Endothelial cell of hepatic sinusoid (primary cell): ENCODE measurements at regions not wholly inside any gene's neighbourhood (a gene's known extent, or its start where the extent isn't known, plus 50 kb on each side); places are given as distances from the start of the nearest gene placed in this dataset.
"Not testable (repeated sequence)": the region's sequence is repeated elsewhere in the genome, so short reads cannot be mapped to it uniquely, and the experiment has no call there.

Source experiments
- in situ Hi-C: cut with HindIII; loops from 2 replicates; pipeline ENCODE4 v1.10.0; 2017; ENCODE audit warnings: low sequenced_read_pairs

DNA sequence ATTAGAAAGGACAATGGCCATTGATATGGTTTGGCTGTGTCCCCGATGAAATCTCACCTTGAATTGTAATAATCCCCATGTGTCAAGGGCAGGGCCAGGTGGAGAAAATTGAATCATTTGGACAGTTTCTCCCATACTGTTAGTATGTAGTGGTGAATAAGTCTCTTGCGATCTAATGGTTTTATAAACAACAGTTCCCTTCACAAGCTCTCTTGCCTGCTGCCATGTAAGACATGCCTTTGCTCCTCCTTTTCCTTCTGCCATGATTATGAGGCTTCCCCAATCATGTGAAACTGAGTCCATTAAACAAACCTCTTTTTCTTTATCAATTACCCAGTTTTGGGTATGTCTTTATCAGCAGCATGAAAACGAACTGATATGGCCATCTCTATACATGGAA is 302.7 kb downstream of the SFMBT2 start:
- in situ Hi-C loops, result no loop called here

DNA sequence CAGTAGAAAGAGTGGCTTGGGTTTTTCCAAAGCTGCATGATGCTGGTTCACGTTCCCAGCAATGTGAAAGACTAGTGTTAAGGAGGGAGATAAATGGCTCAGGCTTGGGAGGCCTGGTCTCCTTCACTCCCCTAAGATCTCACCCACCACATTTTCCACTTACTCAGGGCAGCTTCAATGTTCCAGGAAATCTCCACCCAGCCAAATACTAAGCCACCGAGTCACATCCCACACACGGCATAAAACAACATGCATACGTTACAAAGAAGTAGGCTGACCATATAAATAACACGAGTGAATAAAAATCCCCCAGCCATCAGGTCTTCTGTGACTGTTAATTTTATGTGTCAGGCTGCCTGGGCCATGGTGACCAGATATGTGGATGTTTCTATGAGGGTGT is 303.5 kb downstream of the SFMBT2 start:
- in situ Hi-C loops, result no loop called here

DNA sequence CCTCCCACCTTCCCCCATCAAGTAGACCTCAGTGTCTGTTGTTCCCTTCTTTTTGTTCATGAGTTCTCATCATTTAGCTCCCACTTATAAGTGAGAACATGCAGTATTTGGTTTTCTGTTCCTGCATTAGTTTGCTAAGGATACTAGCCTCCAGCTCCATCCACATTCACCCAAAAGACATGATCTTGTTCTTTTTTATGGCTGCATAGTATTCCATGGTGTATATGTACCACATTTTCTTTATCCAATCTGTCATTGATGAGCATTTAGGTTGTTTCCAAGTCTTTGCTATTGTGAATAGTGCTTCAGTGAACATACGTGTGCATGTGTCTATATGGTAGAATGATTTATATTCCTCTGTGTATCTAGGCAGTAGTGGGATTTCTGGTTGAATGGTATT is 306.5 kb downstream of the SFMBT2 start:
- in situ Hi-C loops, result not testable (repeated sequence)

DNA sequence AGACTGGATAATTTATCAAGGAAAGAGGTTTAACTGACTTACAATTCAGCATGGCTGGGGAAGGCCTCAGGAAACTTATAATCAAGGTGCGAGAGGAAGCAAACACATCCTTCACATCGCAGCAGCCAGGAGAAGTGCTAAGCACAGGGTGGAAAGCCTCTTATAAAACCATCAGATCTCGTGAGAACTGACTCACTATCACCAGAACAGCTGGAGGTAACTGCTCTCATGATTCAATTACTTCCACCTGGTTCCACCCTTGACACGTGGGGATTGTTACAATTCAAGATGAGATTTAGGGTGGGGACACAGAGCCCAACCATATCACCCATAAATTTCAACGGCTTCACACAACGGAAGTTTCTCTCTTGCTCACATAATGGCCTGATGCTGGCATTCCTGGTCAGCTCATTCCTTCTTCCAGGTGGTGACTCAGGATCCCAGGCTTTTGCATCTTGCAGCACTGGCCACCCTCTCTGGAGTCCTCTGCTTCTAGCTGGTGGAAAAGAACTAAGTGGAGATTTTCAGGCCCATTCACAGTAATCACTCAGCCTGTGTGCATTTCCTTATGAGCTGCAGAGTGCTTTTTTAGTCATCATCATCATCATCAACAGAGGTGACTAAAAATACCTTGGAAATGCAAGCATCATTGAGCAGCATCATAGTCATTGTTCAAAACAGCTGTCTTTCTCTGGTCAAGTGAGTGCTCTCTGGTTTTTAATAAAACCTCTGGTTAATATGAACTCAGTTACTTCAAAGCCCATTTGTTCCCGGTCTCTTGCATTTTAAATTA is 308.1 kb downstream of the SFMBT2 start:
- in situ Hi-C loops, result no loop called here

DNA sequence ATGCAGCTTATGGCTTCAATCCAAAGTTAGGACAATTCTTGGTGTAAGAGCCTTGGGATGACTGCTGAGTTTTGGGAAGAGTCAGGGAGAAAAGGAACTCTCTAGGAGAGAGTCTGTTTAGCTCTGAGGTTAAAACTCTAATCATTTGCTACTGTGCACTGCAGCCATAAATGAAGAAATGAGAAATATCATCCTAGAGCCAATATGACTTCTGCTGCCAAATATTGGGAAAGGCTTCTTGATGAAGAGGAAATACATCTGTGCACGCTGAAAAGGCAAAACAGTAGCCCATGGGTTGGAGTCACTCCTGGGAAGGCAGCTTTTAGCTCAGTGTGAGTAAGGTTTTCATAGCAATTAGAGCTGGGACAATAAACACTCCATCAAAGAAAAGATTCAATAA is 308.8 kb downstream of the SFMBT2 start:
- in situ Hi-C loops, result no loop called here

DNA sequence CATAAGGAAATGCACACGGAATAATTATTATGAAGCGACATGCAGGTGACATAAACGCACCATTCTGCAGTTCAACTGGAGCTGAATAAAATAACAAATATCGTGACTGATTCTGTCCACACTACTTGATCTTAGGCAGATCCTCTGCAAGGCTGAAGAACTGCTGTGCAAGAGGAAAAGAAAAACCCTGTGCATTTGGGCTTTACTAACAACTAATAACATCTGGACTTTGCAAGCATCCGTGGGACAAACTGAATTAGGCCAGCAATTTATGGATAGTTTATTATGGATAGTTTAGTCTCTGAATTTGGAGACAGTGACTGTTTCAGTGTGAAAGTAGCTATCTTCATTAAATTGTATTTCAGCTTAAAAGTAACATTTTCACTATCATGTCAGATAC is 309.4 kb downstream of the SFMBT2 start:
- in situ Hi-C loops, result no loop called here

DNA sequence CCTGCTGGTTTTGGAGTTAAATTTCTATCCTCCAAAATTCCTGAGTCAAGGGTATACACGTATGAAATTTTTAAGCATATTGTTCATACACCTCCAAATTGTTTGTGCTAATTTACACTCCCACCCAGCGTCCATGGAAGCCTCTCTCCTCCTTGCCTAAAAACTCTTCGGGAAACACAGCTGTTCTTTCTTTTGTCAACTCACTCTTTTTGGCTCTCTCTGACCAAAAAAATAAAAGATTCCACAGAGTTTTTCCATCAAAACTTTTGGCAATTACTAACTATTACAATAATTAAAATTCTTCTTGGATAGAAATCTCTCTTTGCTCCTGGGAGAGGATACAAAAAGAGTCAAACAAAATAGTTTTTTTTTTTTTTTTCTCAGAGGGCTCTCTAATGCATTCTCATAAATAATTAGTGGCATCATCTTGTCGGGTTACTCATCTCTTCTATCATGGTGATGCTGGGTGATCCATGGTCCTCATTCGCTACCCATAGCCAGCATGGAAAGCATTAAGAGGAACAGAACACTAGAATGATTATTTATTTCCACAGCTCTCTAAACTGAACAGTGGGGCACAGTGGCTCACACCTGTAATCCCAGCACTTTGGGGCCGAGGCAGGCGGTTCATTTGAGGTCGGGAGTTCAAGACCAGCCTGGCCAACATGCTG is 310.7 kb downstream of the SFMBT2 start:
- in situ Hi-C loops, result no loop called here

DNA sequence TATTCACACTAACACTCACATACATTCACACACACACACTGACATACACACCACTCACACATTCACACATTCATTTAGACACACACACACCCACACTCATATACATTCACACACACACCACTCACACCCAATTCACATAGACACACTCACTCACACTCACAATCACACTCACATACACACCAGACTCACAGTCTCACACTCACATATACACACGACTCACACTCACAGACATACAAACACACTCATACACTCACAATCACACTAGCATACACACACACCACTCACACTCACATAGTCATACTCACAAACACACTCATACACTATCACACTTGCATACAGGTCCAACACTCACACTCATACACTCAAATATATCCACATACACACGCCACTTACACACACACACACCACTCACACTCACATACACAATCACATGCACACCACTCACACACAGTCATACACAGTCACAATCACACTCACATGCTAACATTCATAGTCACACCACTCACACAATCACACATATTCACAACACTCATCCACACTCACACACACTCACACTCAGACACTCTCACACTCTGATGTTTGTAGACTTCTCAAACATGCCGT is 312.6 kb downstream of the SFMBT2 start:
- in situ Hi-C loops, result no loop called here

DNA sequence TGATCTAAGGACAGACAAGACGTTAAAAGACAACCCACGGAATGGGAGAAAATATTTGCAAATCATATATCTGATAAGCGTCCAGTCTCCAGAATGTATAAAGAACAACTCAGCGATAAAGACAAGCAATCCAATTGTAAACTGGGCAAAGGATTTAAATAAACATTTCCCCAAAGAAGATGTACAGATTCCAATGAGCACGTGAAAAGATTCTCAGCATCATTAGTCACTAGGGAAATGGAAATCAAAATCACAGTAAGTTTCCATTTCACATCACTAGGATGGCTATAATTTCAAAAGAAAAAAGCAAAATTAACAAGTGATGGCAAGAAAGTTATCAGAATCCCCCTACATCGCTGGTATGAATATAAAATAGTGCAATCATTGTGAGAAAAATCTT is 316.1 kb downstream of the SFMBT2 start:
- in situ Hi-C loops, result no loop called here

DNA sequence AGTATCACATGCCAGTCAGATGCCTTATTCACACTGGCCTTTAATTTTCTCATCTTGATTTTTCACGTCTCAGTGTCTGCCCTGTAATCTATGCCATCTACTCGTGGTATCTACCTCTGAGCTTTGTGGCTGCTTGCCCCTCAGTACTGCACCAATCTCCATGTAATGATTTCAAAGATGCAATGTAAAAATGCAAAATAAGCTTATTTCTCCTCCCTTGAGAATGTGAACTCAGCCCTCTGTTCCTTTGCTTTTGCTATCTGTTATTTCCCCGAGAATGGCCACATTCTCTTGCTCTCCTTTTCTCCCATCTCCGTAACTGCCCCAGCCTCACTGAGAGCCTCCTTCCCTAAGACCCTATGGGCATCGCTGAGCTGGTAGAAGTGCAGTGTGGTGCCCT is 317.5 kb downstream of the SFMBT2 start:
- in situ Hi-C loops, result no loop called here

DNA sequence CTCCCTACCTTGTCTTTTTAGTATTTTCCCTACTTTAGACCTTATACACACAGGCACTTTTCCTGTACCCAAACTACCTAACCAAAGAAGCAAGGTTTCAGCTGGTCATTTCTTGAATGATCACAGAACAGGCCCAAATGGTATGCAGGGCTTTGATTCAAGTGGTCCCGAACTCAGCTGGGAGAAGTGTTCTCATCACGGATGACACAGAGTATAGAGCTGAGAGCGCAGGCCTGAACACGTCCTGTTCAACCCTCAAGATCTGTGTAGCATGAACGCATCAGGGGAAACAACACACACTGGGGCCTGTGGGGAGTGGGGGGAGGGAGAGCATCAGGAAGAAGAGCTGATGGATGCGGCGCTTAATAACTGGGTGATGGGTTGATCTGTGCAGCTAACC is 318.2 kb downstream of the SFMBT2 start:
- in situ Hi-C loops, result no loop called here

DNA sequence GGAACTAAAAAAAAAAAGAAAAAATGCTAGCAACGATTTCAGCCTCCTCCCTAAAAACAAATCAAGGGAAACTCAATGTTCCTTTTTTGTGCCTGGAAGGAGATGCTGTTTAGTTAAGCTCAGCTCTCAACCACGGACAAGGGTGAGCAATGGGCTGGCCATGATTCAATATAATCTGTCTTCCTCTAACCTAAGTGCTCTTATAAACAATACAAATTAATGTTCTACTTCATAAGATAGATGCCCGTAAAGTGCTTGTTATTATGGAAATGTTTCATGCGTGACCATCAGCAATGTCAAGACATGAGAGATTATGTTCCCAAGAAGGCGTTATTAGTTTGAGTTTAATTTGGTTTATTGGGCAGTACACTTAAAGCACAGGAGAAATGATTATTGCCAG is 320.3 kb downstream of the SFMBT2 start:
- in situ Hi-C loops, result no loop called here

DNA sequence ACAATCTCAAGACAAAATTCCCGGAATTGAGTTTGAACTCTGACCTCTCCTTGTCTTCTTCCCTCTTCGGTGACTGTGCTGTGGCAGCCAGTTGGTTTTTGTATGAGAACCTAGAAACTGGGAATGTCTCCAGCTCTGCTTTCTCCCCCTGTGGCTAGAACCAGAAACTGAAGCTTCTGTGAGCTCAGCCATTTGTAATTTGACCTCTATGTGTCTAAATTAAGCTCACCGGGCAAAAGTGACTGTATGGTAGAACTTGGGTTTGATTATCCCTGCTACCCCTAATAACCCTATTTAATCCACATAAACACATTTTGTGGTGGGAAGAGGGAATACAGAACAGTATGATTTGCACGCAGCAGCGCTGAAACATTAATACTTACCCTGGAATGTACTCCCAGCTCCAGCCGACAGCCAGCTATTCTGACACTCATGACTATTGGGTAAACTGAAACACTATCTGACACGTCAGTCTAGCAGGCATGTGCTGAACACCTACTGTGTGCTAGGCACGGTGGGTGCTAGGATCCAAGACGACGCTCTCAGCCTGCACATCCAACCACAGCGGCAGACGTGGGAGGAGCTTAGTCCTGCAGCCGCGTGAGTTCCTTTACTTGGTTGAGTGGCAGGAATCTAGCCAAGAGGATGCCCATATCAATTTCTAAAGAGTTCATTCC is 324.8 kb downstream of the SFMBT2 start:
- in situ Hi-C loops, result no loop called here

DNA sequence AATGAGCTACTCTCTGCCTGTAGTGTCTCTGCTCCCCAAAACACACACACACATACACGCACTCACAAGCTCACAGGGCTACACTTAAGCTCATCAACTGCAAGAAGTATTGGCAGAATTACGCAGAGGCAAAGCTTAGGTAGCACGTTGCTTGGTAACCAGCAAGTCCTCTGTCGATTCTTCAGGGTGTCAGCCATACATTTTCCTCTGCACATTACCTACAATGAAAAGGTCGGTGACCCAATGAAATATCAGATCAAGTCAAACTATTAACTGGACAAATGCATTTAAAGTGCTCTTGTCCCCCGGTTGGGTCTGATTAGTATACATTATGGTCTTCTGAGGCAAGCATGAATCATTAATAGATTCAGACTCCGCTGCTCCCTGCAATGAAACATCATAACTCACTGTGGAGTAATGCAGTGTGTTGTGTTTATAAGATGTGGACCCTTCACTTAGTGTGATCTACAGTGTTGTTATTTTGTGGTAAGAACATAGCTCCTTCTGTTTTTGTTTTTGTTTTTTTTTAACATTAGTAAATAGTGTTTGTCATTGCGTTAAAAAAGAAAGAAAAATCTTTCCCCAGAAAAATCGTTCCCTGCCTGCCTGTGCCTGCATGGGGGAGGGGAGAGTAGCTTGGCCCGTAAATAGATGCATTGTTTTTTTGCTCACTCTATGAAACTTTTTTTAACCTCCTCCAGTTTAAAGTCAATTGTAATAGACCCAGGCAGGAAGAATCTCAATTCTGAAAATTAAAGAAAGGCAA is 325.5 kb downstream of the SFMBT2 start:
- in situ Hi-C loops, result no loop called here

DNA sequence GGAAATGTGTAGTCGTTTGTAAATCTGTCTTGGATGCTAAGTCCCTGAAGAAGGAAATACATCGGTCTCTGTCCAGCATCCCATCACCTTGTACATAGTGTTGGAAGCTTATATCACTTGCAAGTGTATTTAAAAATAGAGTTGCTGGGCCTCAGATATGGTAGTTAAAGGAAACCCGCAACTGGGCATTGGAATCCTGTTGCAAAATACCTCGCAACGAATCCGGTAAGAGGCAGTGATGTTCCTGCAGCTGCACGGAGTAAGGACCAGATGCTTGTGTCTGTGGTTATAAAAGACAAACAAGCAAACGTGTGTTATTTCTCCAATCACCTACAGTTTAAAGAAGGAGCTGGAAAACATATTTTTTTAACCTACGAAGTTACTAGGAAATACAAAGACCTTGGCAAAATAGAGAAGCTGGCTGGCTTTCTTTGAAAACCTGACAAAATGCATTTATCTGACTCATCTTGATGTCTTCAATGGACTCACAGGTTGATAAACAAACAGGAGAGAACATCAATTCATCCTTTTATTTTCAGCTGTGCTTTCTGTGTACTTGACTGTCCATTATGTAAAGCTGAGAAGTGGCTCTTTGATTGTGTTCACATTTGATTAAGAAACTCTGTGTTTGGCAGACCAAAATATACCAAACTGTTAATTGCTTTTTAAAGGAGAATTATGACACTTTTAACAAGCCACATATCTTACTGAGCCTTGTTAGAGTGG is 326.4 kb downstream of the SFMBT2 start:
- in situ Hi-C loops, result loop anchor here (5.0 kb wide), 2 partner anchors 52 to 93 kb away; no protein-coding TSS in a partner anchor

DNA sequence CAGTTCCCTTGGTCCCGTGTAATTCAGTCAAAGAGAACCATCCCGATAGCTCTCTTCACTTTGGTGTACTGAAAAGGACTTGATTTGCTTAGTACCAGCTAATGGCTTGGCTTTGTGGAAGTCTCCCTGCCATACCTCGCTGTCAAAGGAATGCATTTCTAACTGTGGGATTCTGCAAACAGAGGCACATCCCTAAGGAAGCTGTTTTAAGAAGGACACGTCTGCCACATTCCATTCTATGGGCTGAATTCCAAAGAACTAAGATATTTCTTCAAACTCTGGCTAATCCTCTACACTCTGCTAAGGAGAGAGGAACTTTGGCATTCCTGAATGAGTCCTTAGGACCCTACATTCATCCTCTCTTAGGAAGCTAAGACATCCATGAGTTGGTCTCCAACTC is 327.9 kb downstream of the SFMBT2 start:
- in situ Hi-C loops, result loop anchor here (5.0 kb wide), 2 partner anchors 51 to 94 kb away; no protein-coding TSS in a partner anchor

DNA sequence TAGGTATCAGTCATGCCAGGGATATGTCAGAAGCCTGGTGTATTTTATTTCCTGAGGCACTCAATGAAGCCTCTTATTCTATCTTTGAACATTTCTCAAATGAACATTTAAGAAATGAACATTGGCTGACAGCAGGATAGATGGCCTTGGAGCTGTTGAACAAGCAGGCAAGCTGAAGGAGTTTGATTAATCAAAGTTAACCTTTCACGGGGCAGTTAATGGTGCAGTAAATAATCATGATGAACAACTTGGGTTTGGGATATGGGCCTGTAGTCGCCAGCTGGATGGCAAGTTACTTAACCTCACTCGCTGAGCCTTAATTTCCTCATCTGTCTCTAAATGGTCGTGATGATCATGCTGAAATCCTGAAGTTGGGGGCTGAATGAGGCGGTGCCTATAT is 333.0 kb downstream of the SFMBT2 start:
- in situ Hi-C loops, result no loop called here

DNA sequence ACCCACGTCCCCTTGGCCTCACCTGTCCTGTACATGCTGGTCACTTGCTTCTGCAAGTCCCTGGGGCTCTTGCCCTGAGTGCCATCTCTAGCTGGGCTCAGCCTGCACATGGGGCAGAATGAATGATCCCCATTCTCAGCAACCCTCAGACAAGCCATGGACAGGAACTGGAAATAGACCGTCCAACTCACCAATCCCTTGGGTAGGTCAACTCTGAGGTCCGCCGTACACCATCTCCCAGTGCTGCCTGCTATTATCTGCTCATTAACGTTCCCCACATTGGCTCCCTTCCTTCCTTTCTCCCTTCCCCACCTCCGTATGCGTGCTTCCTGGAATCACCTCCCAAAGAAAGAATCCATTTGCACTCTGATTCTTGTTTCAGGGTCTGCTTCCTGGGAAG is 335.0 kb downstream of the SFMBT2 start:
- in situ Hi-C loops, result no loop called here

DNA sequence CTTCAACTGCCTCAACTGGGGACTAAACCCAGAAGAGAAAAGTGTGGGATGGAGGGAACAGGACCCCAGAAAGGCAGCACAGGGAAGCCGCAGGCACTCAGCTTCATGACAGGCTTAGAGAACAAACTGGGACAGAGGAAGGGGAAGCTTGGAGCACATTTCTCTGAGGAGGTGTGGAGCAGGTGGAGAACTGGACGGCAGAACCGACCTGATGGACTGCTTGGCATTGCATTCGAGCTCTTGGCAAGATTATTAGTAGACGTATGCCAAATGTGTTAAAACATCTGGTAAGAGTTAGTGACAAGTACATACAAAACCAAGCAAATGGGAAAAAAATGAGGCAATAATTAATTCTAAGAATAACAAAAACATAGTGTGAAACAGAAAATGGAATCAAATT is 335.7 kb downstream of the SFMBT2 start:
- in situ Hi-C loops, result no loop called here

DNA sequence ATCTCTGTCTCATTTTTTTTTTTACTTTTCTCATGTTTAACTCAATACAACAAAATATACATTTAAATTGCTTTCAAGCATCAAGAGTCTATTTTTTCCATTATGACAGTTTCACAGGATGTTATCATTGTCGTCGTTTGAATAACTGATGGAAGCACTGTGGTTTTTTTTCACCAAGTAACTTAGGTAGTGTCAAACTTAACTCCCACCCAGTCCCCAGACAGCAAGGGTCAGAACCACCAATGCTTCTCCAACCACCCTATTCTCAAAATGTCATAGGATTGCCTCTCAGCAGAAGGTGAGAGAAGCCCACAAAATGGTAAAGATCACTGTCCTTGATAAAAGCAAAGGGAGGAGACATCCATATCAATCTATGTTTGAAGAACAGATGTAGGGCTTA is 339.4 kb downstream of the SFMBT2 start:
- in situ Hi-C loops, result no loop called here
